Neuronal stem cell (in vitro differentiated cells): ENCODE measurements at regions not wholly inside any gene's neighbourhood (a gene's known extent, or its start where the extent isn't known, plus 50 kb on each side); places are given as distances from the start of the nearest gene placed in this dataset.
A peak's percentile ranks its signal among the peaks of the same experiment; 100 is the strongest.

ENCODE experiments used
- DNase-seq: peaks from one replicate; pipeline ENCODE4 v3.0.0-alpha.2; 2013; ENCODE audit warnings: low spot score
- H2AFZ ChIP-seq: one replicate; pipeline ENCODE4 v1.6.1; 2013; ENCODE audit warnings: mild to moderate bottlenecking, low read length, inconsistent platforms
- H2AK5ac ChIP-seq: 2 replicates; pipeline ENCODE4 v1.6.1; 2013; ENCODE audit warnings: low read depth, mild to moderate bottlenecking, inconsistent platforms, low read length, moderate library complexity, mixed read lengths
- H2BK120ac ChIP-seq: 2 replicates; pipeline ENCODE4 v1.6.1; 2013; ENCODE audit warnings: low read depth, mild to moderate bottlenecking, inconsistent platforms, low read length, moderate library complexity, mixed read lengths
- H2BK12ac ChIP-seq: one replicate; pipeline ENCODE4 v1.6.1; 2013; ENCODE audit warnings: low read length, inconsistent platforms
- H2BK15ac ChIP-seq: 2 replicates; pipeline ENCODE4 v1.6.1; 2013; ENCODE audit warnings: mild to moderate bottlenecking, low read length, inconsistent platforms, mixed read lengths
- H2BK5ac ChIP-seq: one replicate; pipeline ENCODE4 v1.6.1; 2013; ENCODE audit warnings: inconsistent platforms, mild to moderate bottlenecking, low read length, moderate library complexity
- H3K14ac ChIP-seq: one replicate; pipeline ENCODE4 v1.6.1; 2013; ENCODE audit warnings: low read length, inconsistent platforms
- H3K18ac ChIP-seq: 2 replicates; pipeline ENCODE4 v1.6.1; 2013; ENCODE audit warnings: low read length, inconsistent platforms
- H3K23ac ChIP-seq: 2 replicates; pipeline ENCODE4 v1.6.1; 2013; ENCODE audit warnings: low read depth, mild to moderate bottlenecking, mixed read lengths, low read length, inconsistent platforms; ENCODE audit not compliant: poor library complexity
- H3K27ac ChIP-seq: replicated peaks from 3 replicates; pipeline ENCODE4 v1.5.1; 2013; ENCODE audit warnings: low read length, inconsistent platforms
- H3K27me3 ChIP-seq, 3 experiments: 2 replicates each; pipeline ENCODE4 v1.6.1; 2013; ENCODE audit warnings: low read length in 3 of 3, mild to moderate bottlenecking in 2 of 3, inconsistent platforms in 1 of 3, low read depth in 1 of 3, mixed read lengths in 1 of 3, moderate library complexity in 1 of 3; ENCODE audit not compliant: control insufficient read depth in 3 of 3, insufficient read depth in 3 of 3
- H3K36me3 ChIP-seq, 2 donors: replicated peaks in 1 of 2; 2 replicates each; pipeline ENCODE4 v1.6.1; 2013; ENCODE audit warnings: low read length in 2 of 2; ENCODE audit not compliant: control insufficient read depth in 2 of 2, insufficient read depth in 2 of 2
- H3K4ac ChIP-seq: 2 replicates; pipeline ENCODE4 v1.6.1; 2013; ENCODE audit warnings: inconsistent platforms, mild to moderate bottlenecking, low read length, moderate library complexity
- H3K4me1 ChIP-seq, 2 donors: 1 replicate in 1 of 2; 2 replicates in 1 of 2; pipeline ENCODE4 v1.6.1; 2013; ENCODE audit warnings: low read length in 2 of 2, low read depth in 1 of 2; ENCODE audit not compliant: control insufficient read depth in 2 of 2, insufficient read depth in 1 of 2
- H3K4me2 ChIP-seq: one replicate; pipeline ENCODE4 v1.6.1; 2013; ENCODE audit warnings: mild to moderate bottlenecking, low read length, inconsistent platforms; ENCODE audit not compliant: insufficient read depth, poor library complexity, severe bottlenecking
- H3K4me3 ChIP-seq, 2 donors: 2 replicates each; pipeline ENCODE4 v1.5.1; 2013; ENCODE audit warnings: low read length in 2 of 2, mild to moderate bottlenecking in 2 of 2, inconsistent platforms in 1 of 2, moderate library complexity in 1 of 2
- H3K79me1 ChIP-seq: one replicate; pipeline ENCODE4 v1.6.1; 2013; ENCODE audit warnings: low read depth, mild to moderate bottlenecking, inconsistent platforms, low read length, moderate library complexity
- H3K9ac ChIP-seq: one replicate; pipeline ENCODE4 v1.6.1; 2013; ENCODE audit warnings: mild to moderate bottlenecking, low read depth, low read length, inconsistent platforms; ENCODE audit not compliant: poor library complexity
- H3K9me3 ChIP-seq, 2 donors: replicated peaks in 1 of 2; 2 replicates each; pipeline versions ENCODE3 to v1.6.1; 2013; ENCODE audit warnings: low read length in 2 of 2, mild to moderate bottlenecking in 2 of 2, inconsistent platforms in 1 of 2, low read depth in 1 of 2, mixed read lengths in 1 of 2, moderate library complexity in 1 of 2; ENCODE audit not compliant: control insufficient read depth in 2 of 2, insufficient read depth in 1 of 2
- H4K8ac ChIP-seq: one replicate; pipeline ENCODE4 v1.6.1; 2013; ENCODE audit warnings: low read depth, mild to moderate bottlenecking, inconsistent platforms, low read length, moderate library complexity
- H4K91ac ChIP-seq: one replicate; pipeline ENCODE4 v1.6.1; 2013; ENCODE audit warnings: low read length, low read depth, mild to moderate bottlenecking, inconsistent platforms; ENCODE audit not compliant: poor library complexity
- WGBS, 2 donors: extraction: QIAGEN DNeasy Blood & Tissue Kit; methylation state at CpG; one replicate each; pipeline ENCODE4 v1.1.7; 2013; ENCODE audit warnings: missing lambda C conversion rate in 2 of 2, mixed read lengths in 1 of 2; ENCODE audit not compliant: insufficient read length in 2 of 2, insufficient replicate concordance in 1 of 2; ENCODE audit errors: extremely low coverage in 2 of 2; 5-methylcytosine and 5-hydroxymethylcytosine counted together

DNA sequence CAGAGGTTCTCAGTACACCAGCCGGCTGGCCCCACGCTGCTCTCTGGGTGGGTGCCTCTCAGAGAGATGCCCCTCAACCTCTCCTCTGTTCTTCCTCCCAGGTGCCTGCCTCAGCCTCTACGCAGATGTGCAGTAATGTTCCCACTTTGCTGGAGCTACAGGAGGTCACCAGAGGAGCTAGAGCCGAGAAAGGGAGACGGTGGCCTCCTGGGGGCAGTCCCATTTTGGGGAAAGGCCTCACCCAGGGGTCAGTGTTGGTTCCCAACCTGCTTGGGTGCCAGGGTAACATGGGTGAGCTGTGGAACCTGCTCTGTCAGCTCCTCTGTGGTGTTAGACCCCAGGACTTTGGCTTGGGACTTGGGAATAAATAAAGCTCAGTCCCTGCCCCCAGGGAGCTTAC lies 145.3 kb upstream of the MLN start:
- Histone ChIP-seq H3K79me1 (no peaks in the 10 kb centered on the region), H3K4me2 (no peak overlapping the region), H2BK120ac (no peak overlapping the region), H2BK12ac (peak overlapping the region; percentile 34), H3K4me1 (peaks cover 0 to 1% of the 10 kb centered on the region in 2 donors), H3K4me3 (no peak overlapping the region), H3K36me3 (no peaks in the 10 kb centered on the region), H3K23ac (peak overlapping the region; percentile 38), H3K27ac (no peak overlapping the region), H4K91ac (no peak overlapping the region), H3K4ac (no peak overlapping the region), H3K27me3 (no peaks in the 10 kb centered on the region), H4K8ac (no peak overlapping the region), H3K9me3 (no peaks in the 10 kb centered on the region), H3K14ac (no peak overlapping the region), H2AFZ (no peak overlapping the region), H3K18ac (peak overlapping the region; percentile 33), H2BK5ac (peak overlapping the region; percentile 58), H3K9ac (no peak overlapping the region), H2AK5ac (peak overlapping the region; percentile 32), H2BK15ac (peak overlapping the region; percentile 51)
- no CpG with 5 or more reads among the region's 5 CpGs for WGBS, 2 donors
- DNase-seq = no peak

GRCh38 chr6:33947916-33948594 lies 144.3 kb upstream of the MLN start:
- Histone ChIP-seq H4K91ac (no peak overlapping the region), H2BK120ac (no peak overlapping the region), H3K4me1 (peaks cover 0 to 1% of the 10 kb centered on the region in 2 donors), H3K9ac (no peak overlapping the region), H2AK5ac (no peak overlapping the region), H2BK15ac (peak overlapping the region; percentile 51), H2BK12ac (no peak overlapping the region), H3K36me3 (no peaks in the 10 kb centered on the region), H2BK5ac (no peak overlapping the region), H3K18ac (no peak overlapping the region), H3K23ac (no peak overlapping the region), H3K9me3 (no peaks in the 10 kb centered on the region), H3K4ac (no peak overlapping the region), H3K4me3 (no peak overlapping the region), H3K4me2 (no peak overlapping the region), H2AFZ (no peak overlapping the region), H3K79me1 (no peaks in the 10 kb centered on the region), H4K8ac (no peak overlapping the region), H3K27me3 (peaks cover 0 to 4% (median 0%) of the 10 kb centered on the region in 3 experiments), H3K27ac (no peak overlapping the region), H3K14ac (peak overlapping the region; percentile 92)
- no peak for DNase-seq
- WGBS, 2 donors = no CpG with 5 or more reads among the region's 6 CpGs

GRCh38 chr6:33947047-33947446 lies 143.2 kb upstream of the MLN start:
- Histone ChIP-seq H3K27ac (no peak overlapping the region), H3K14ac (no peak overlapping the region), H2BK120ac (no peak overlapping the region), H3K4me2 (no peak overlapping the region), H3K27me3 (peaks cover 0 to 6% (median 0%) of the 10 kb centered on the region in 3 experiments), H3K79me1 (no peaks in the 10 kb centered on the region), H3K9ac (peak overlapping the region; percentile 79), H2AK5ac (peak overlapping the region; percentile 63), H3K18ac (peak overlapping the region; percentile 86), H3K23ac (peak overlapping the region; percentile 82), H2BK12ac (no peak overlapping the region), H3K4me1 (peaks cover 0 to 1% of the 10 kb centered on the region in 2 donors), H3K4ac (no peak overlapping the region), H4K91ac (no peak overlapping the region), H3K4me3 (no peak overlapping the region), H3K36me3 (no peaks in the 10 kb centered on the region), H2BK15ac (peak overlapping the region; percentile 54), H3K9me3 (no peaks in the 10 kb centered on the region), H4K8ac (no peak overlapping the region), H2BK5ac (peak overlapping the region; percentile 35), H2AFZ (no peak overlapping the region)
- DNase-seq = no peak
- no CpG with 5 or more reads among the region's 4 CpGs for WGBS, 2 donors

- no peaks in the 10 kb centered on the region for H3K9me3 ChIP-seq
Measured at GRCh38 chr6:33945931-33946330, 142.1 kb upstream of the MLN start.

More at GRCh38 chr6:33945931-33946330, 142.1 kb upstream of the MLN start:
- no peak overlapping the region for H3K4me2 ChIP-seq
- peaks cover 0 to 1% of the 10 kb centered on the region in 2 donors for H3K4me1 ChIP-seq
- no peak overlapping the region for H3K27ac ChIP-seq
- H2AK5ac ChIP-seq = no peak overlapping the region
- H3K23ac ChIP-seq = no peak overlapping the region
- H2BK12ac ChIP-seq = no peak overlapping the region
- no peak overlapping the region for H3K4ac ChIP-seq
- H2AFZ ChIP-seq = no peak overlapping the region
- H3K36me3 ChIP-seq = no peaks in the 10 kb centered on the region
- no peak overlapping the region for H4K91ac ChIP-seq
- no CpG with 5 or more reads among the region's 6 CpGs for WGBS, 2 donors
- H4K8ac ChIP-seq = no peak overlapping the region
- H2BK15ac ChIP-seq = no peak overlapping the region
- H3K9ac ChIP-seq = no peak overlapping the region
- no peak overlapping the region for H3K18ac ChIP-seq
- no peak overlapping the region for H3K4me3 ChIP-seq
- H2BK120ac ChIP-seq = no peak overlapping the region
- DNase-seq = no peak
- H3K14ac ChIP-seq = no peak overlapping the region
- no peaks in the 10 kb centered on the region for H3K79me1 ChIP-seq
- peaks cover 0 to 6% (median 0%) of the 10 kb centered on the region in 3 experiments for H3K27me3 ChIP-seq
- H2BK5ac ChIP-seq = no peak overlapping the region
